ENCODE measurements at regions not wholly inside any gene's neighbourhood (a gene's known extent, or its start where the extent isn't known, plus 50 kb on each side); places are given as distances from the start of the nearest gene placed in this dataset.

- Histone ChIP-seq H4K20me1 (replicated peaks; ENCODE audit: control insufficient read depth, extremely low read depth, insufficient read depth, low read length) (no peaks in the 10 kb centered on the region), H3K9me1 (replicated peaks; ENCODE audit: control insufficient read depth, extremely low read depth, insufficient read depth, low read length) (no peaks in the 10 kb centered on the region), H2AFZ (ENCODE audit: low read depth, low read length) (no peak overlapping the region), H3K27ac (ENCODE audit: insufficient read depth, low read depth, low read length) (no peak overlapping the region), H3K4me1 (ENCODE audit: control insufficient read depth, extremely low read depth, insufficient read depth, low read length) (no peaks in the 10 kb centered on the region), H3K4me3 (replicated peaks in 1 of 3; ENCODE audit: insufficient read depth in 1 of 3, low read depth in 1 of 3, low read length in 3 of 3) (no peak overlapping the region), H3K9ac (replicated peaks; ENCODE audit: extremely low read depth, insufficient read depth, low read length) (no peak overlapping the region), H3K27me3 (ENCODE audit: control insufficient read depth in 2 of 2, insufficient read depth in 2 of 2, low read length in 2 of 2) (no peaks in the 10 kb centered on the region), H3K36me3 (ENCODE audit: control insufficient read depth in 2 of 2, extremely low read depth in 1 of 2, insufficient read depth in 2 of 2, low read length in 2 of 2) (no peaks in the 10 kb centered on the region), H3K9me3 (replicated peaks; ENCODE audit: control insufficient read depth, insufficient read depth, low read length) (peaks cover 4% of the 10 kb centered on the region), H3K4me2 (ENCODE audit: insufficient read depth, low read length) (no peak overlapping the region), H3K79me2 (ENCODE audit: control insufficient read depth, insufficient read depth, low read length) (no peaks in the 10 kb centered on the region)
- DNase-seq (ENCODE audit: low read depth, low spot score), result no peak
- TF ChIP-seq POLR2A (IDR thresholded peaks at IDR 0.05; ENCODE audit: low read depth, low read length) (no peak), JUN (IDR thresholded peaks at IDR 0.05; ENCODE audit: borderline replicate concordance, insufficient read depth, insufficient read length, low read depth) (no peak), POLR2AphosphoS5 (IDR thresholded peaks at IDR 0.05; ENCODE audit: insufficient read depth, low read depth, low read length) (no peak)
- TF ChIP-seq, protein P1, sequence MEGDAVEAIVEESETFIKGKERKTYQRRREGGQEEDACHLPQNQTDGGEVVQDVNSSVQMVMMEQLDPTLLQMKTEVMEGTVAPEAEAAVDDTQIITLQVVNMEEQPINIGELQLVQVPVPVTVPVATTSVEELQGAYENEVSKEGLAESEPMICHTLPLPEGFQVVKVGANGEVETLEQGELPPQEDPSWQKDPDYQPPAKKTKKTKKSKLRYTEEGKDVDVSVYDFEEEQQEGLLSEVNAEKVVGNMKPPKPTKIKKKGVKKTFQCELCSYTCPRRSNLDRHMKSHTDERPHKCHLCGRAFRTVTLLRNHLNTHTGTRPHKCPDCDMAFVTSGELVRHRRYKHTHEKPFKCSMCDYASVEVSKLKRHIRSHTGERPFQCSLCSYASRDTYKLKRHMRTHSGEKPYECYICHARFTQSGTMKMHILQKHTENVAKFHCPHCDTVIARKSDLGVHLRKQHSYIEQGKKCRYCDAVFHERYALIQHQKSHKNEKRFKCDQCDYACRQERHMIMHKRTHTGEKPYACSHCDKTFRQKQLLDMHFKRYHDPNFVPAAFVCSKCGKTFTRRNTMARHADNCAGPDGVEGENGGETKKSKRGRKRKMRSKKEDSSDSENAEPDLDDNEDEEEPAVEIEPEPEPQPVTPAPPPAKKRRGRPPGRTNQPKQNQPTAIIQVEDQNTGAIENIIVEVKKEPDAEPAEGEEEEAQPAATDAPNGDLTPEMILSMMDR (IDR thresholded peaks at IDR 0.05; ENCODE audit: extremely low read depth in 1 of 2, insufficient read depth in 1 of 2, low read depth in 1 of 2, low read length in 2 of 2), result no peak
- dilution Hi-C loops (cut with MboI; ENCODE audit: extremely low pct_ligation_motif_present, low sequenced_read_pairs), result no loop called here
- ChIA-PET POLR2A (no interaction called here), CTCF (no interaction called here)
- intact Hi-C loops (cut with micrococcal nuclease), result no loop called here
- BruUV-seq (replicated peaks), result no TSS peak
- no peak for FAIRE-seq
Measured at GRCh38 chr16:79664407-79664806, 63.9 kb upstream of the MAF start.

DNA sequence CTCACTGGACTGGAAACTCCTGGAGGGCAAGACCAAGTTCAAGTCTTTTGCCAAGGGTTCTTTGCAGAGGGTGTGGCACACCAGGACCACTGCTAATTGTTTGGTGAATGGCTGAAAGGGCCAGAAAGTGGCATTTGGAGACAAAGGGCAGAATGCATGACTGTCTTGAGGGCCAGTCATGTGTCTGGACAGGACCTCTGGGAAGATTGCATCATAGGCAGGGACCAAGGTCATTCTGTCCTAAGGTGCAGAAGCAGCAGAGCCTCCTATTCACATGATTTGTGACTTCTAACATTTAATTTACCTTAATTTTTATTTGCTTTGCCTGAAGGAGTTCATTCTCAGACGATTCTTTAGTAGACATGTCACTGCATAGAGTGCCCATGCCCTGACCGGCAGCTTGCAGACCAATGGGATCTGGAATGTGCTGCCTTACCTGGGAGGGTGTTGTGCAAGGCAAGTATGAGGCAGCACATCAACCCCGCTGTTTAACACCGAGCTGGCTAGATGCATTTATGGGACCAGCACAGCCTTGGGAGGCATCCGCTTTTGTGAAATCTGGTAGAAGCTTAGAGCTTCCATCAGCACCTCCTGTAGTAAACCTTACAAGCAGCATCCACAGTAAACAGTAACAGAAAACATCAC lies 62.3 kb upstream of the MAF start:
- H3K9ac ChIP-seq (replicated peaks; ENCODE audit: extremely low read depth, insufficient read depth, low read length), result no peak overlapping the region
- no peaks in the 10 kb centered on the region for H3K9me1 ChIP-seq (replicated peaks; ENCODE audit: control insufficient read depth, extremely low read depth, insufficient read depth, low read length)
- no peak for DNase-seq (ENCODE audit: low read depth, low spot score)
- TF ChIP-seq EZH2 (IDR thresholded peaks at IDR 0.05; ENCODE audit: borderline replicate concordance, low read depth, low read length, severe bottlenecking), result no peak
- TF ChIP-seq, protein P1 (IDR thresholded peaks at IDR 0.05; ENCODE audit: extremely low read depth in 1 of 2, insufficient read depth in 1 of 2, low read depth in 1 of 2, low read length in 2 of 2), result no peak
- no peak for TF ChIP-seq MAX (IDR thresholded peaks at IDR 0.05; ENCODE audit: insufficient read depth, insufficient read length)
- TF ChIP-seq JUN (IDR thresholded peaks at IDR 0.05; ENCODE audit: borderline replicate concordance, insufficient read depth, insufficient read length, low read depth), result no peak
- TF ChIP-seq FOS (IDR thresholded peaks at IDR 0.05; ENCODE audit: borderline replicate concordance, insufficient read depth, low read length), result no peak
- no peak for TF ChIP-seq GATA2 (IDR thresholded peaks at IDR 0.05; ENCODE audit: insufficient read depth, insufficient read length, low read depth, low read length)
- no peak for TF ChIP-seq POLR2A (IDR thresholded peaks at IDR 0.05; ENCODE audit: low read depth, low read length)
- no peak for TF ChIP-seq MYC (IDR thresholded peaks at IDR 0.05; ENCODE audit: low read depth, low read length)
- TF ChIP-seq POLR2AphosphoS5 (IDR thresholded peaks at IDR 0.05; ENCODE audit: insufficient read depth, low read depth, low read length), result no peak
- H3K27me3 ChIP-seq (ENCODE audit: control insufficient read depth in 2 of 2, insufficient read depth in 2 of 2, low read length in 2 of 2), result no peaks in the 10 kb centered on the region
- no peak overlapping the region for H3K4me3 ChIP-seq (replicated peaks in 1 of 3; ENCODE audit: insufficient read depth in 1 of 3, low read depth in 1 of 3, low read length in 3 of 3)
- H4K20me1 ChIP-seq (replicated peaks; ENCODE audit: control insufficient read depth, extremely low read depth, insufficient read depth, low read length), result no peaks in the 10 kb centered on the region
- POLR2A ChIA-PET, result no interaction called here
- H3K9me3 ChIP-seq (replicated peaks; ENCODE audit: control insufficient read depth, insufficient read depth, low read length), result peaks cover 2% of the 10 kb centered on the region
- H3K4me1 ChIP-seq (ENCODE audit: control insufficient read depth, extremely low read depth, insufficient read depth, low read length), result no peaks in the 10 kb centered on the region
- no TSS peak for BruUV-seq (replicated peaks)
- dilution Hi-C loops (cut with MboI; ENCODE audit: extremely low pct_ligation_motif_present, low sequenced_read_pairs), result no loop called here
- no peak overlapping the region for H3K27ac ChIP-seq (ENCODE audit: insufficient read depth, low read depth, low read length)
- CTCF ChIA-PET, result no interaction called here
- FAIRE-seq, result no peak
- intact Hi-C loops (cut with micrococcal nuclease), result no loop called here
- no peaks in the 10 kb centered on the region for H3K79me2 ChIP-seq (ENCODE audit: control insufficient read depth, insufficient read depth, low read length)
- no peaks in the 10 kb centered on the region for H3K36me3 ChIP-seq (ENCODE audit: control insufficient read depth in 2 of 2, extremely low read depth in 1 of 2, insufficient read depth in 2 of 2, low read length in 2 of 2)
- no peak overlapping the region for H3K4me2 ChIP-seq (ENCODE audit: insufficient read depth, low read length)
- H2AFZ ChIP-seq (ENCODE audit: low read depth, low read length), result no peak overlapping the region

Data from endothelial cell of umbilical vein (primary cell).